A673 (cell line): ENCODE measurements at regions not wholly inside any gene's neighbourhood (a gene's known extent, or its start where the extent isn't known, plus 50 kb on each side); places are given as distances from the start of the nearest gene placed in this dataset.
A peak's percentile ranks its signal among the peaks of the same experiment; 100 is the strongest.

Experiments
- BruUV-seq: library from RNA; stranded (reverse); fragments of 400-500 nt; replicated peaks from 2 replicates; lab custom pipeline; 2021; lab: Mats Ljungman, UMichigan
- CTCF ChIA-PET: fragments of 300-600 bp; sonication (Branson Sonifier 250); formaldehyde crosslinking; loops from one replicate; lab custom pipeline; 2022; ENCODE audit warnings: antibody characterized with exemption; lab: Charles Lee
- POLR2A ChIA-PET: fragments of 300-600 bp; sonication (Branson Sonifier 250); formaldehyde crosslinking; loops from one replicate; lab custom pipeline; 2022; ENCODE audit warnings: antibody characterized with exemption; ENCODE audit not compliant: low non-redundant PET; lab: Charles Lee
- DNase-seq: peaks from one replicate; pipeline ENCODE4 v3.0.0-alpha.2; 2015; ENCODE audit warnings: low spot score
- H3K27ac ChIP-seq: fragments of 200-600 bp; sonication (generic); 2 replicates; pipeline ENCODE4 v1.5.1; 2016; ENCODE audit warnings: mixed run types, low read depth, mild to moderate bottlenecking, mixed read lengths, antibody characterized with exemption, low read length; ENCODE audit not compliant: poor library complexity, severe bottlenecking
- H3K27me3 ChIP-seq: fragments of 200-600 bp; sonication (generic); replicated peaks from 2 replicates; pipeline ENCODE4 v1.6.1; 2017; ENCODE audit warnings: mixed run types, low read depth, mild to moderate bottlenecking, mixed read lengths, antibody characterized with exemption, low read length; ENCODE audit not compliant: insufficient read depth, poor library complexity
- H3K36me3 ChIP-seq: fragments of 200-600 bp; sonication (generic); 2 replicates; pipeline ENCODE4 v1.6.1; 2016; ENCODE audit warnings: mixed run types, mild to moderate bottlenecking, mixed read lengths, antibody characterized with exemption, low read length; ENCODE audit not compliant: insufficient read depth, poor library complexity, severe bottlenecking
- H3K4me1 ChIP-seq: fragments of 200-600 bp; sonication (generic); 2 replicates; pipeline ENCODE4 v1.6.1; 2017; ENCODE audit warnings: mixed run types, mild to moderate bottlenecking, mixed read lengths, antibody characterized with exemption, low read length; ENCODE audit not compliant: insufficient read depth, poor library complexity, severe bottlenecking
- H3K4me3 ChIP-seq: fragments of 200-600 bp; sonication (generic); 2 replicates; pipeline ENCODE4 v1.5.1; 2016; ENCODE audit warnings: low read depth, mixed run types, mild to moderate bottlenecking, mixed read lengths, low read length; ENCODE audit not compliant: poor library complexity, severe bottlenecking
- H3K9me3 ChIP-seq: fragments of 200-600 bp; sonication (generic); 2 replicates; pipeline ENCODE4 v1.6.1; 2016; ENCODE audit warnings: mixed run types, low read depth, mild to moderate bottlenecking, mixed read lengths, antibody characterized with exemption, low read length; ENCODE audit not compliant: poor library complexity, severe bottlenecking
- CTCF ChIP-seq: fragments of 300-800, 200-600 bp; sonication (generic); conservative IDR thresholded peaks from 2 replicates; pipeline ENCODE4 v1.5.1; 2017; ENCODE audit warnings: low read depth, mild to moderate bottlenecking, antibody characterized with exemption, low read length, moderate library complexity, mixed read lengths
- EZH2 ChIP-seq: fragments of 200-600 bp; sonication (generic); IDR thresholded peaks from 2 replicates; pipeline ENCODE4 v1.6.1; 2017; ENCODE audit warnings: borderline replicate concordance, low read depth, mild to moderate bottlenecking, mixed read lengths, antibody characterized with exemption, low read length; ENCODE audit not compliant: poor library complexity, severe bottlenecking
- intact Hi-C: fragments of 100-400 bp; cut with micrococcal nuclease; formaldehyde crosslinking; loops from one replicate; pipeline ENCODE4 v1.10.0; 2022; ENCODE audit not compliant: unreplicated experiment

- TF ChIP-seq CTCF, result no peak
- TF ChIP-seq EZH2, result no peak
- Histone ChIP-seq H3K4me1 (peaks cover 14% of the 10 kb centered on the region), H3K36me3 (no peaks in the 10 kb centered on the region), H3K4me3 (no peak overlapping the region), H3K27ac (no peak overlapping the region), H3K9me3 (no peaks in the 10 kb centered on the region), H3K27me3 (no peaks in the 10 kb centered on the region)
- intact Hi-C loops, result no loop called here
- no TSS peak for BruUV-seq
- CTCF ChIA-PET, result no interaction called here
- DNase-seq, result peak; percentile 18
- POLR2A ChIA-PET, result no interaction called here
Measured at GRCh38 chr2:152227969-152228592, 52.5 kb upstream of the STAM2 start.

DNA sequence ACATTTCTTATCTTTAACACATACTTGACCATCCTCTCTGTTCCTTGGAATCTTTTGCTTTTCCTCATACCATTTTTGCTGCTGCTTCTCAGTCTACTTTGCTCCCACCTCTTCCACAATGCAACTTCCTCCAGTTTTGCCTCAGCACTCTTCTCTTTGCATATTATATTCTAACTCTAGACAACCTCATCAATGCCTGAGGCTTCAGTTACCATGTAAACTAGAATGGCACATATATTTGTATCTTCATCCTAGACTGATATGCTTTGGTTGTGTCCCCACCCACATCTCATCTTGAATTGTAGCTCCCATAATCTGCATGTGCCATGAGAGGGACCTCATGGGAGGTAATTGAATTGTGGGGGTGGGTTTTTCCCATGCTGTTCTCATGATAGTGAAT is 55.9 kb upstream of the STAM2 start:
- DNase-seq, result no peak
- Histone ChIP-seq H3K9me3 (no peaks in the 10 kb centered on the region), H3K4me3 (no peak overlapping the region), H3K27ac (no peak overlapping the region), H3K27me3 (no peaks in the 10 kb centered on the region), H3K4me1 (no peaks in the 10 kb centered on the region), H3K36me3 (no peaks in the 10 kb centered on the region)
- TF ChIP-seq CTCF (no peak), EZH2 (no peak)
- no TSS peak for BruUV-seq
- POLR2A ChIA-PET, result no interaction called here
- CTCF ChIA-PET, result interaction anchor here (1.1 kb wide), 1 partner anchor 205 kb away, joined by 7 read pairs; no protein-coding TSS in a partner anchor
- intact Hi-C loops, result no loop called here

GRCh38 chr2:152234277-152234676 is 58.7 kb upstream of the STAM2 start:
- intact Hi-C loops, result no loop called here
- Histone ChIP-seq H3K27me3 (no peaks in the 10 kb centered on the region), H3K27ac (no peak overlapping the region), H3K4me1 (no peaks in the 10 kb centered on the region), H3K9me3 (no peaks in the 10 kb centered on the region), H3K4me3 (no peak overlapping the region), H3K36me3 (no peaks in the 10 kb centered on the region)
- TF ChIP-seq EZH2, result no peak
- TF ChIP-seq CTCF, result no peak
- CTCF ChIA-PET, result no interaction called here
- no peak for DNase-seq
- BruUV-seq, result no TSS peak
- POLR2A ChIA-PET, result no interaction called here
